CD1c-positive myeloid dendritic cell (primary cell): ENCODE measurements at regions not wholly inside any gene's neighbourhood (a gene's known extent, or its start where the extent isn't known, plus 50 kb on each side); places are given as distances from the start of the nearest gene placed in this dataset.
"Not testable (repeated sequence)": the region's sequence is repeated elsewhere in the genome, so short reads cannot be mapped to it uniquely, and the experiment has no call there.

Source experiments
- DNase-seq: peaks from one replicate; pipeline ENCODE4 v3.0.0-alpha.2; 2016; ENCODE audit errors: extremely low spot score

- DNase-seq, result no peak
Measured at GRCh38 chr1:90296327-90296726, 301.4 kb downstream of the ZNF326 start.

GRCh38 chr1:90295534-90295933, 300.6 kb downstream of the ZNF326 start:
- no peak for DNase-seq

GRCh38 chr1:90291431-90292216, 296.7 kb downstream of the ZNF326 start:
- no peak for DNase-seq

GRCh38 chr1:90282811-90283210, 287.9 kb downstream of the ZNF326 start:
- no peak for DNase-seq

- not testable (repeated sequence) for DNase-seq
Measured at GRCh38 chr1:90281886-90282285, 287.0 kb downstream of the ZNF326 start.

GRCh38 chr1:90277270-90277669, 282.4 kb downstream of the ZNF326 start:
- no peak for DNase-seq

- no peak for DNase-seq
Measured at GRCh38 chr1:90274376-90274775, 279.5 kb downstream of the ZNF326 start.

GRCh38 chr1:90273241-90273774, 278.4 kb downstream of the ZNF326 start:
- no peak for DNase-seq

GRCh38 chr1:90262791-90263190, 267.9 kb downstream of the ZNF326 start:
- DNase-seq, result no peak

- no peak for DNase-seq
Measured at GRCh38 chr1:90262286-90262685, 267.4 kb downstream of the ZNF326 start.

- DNase-seq, result no peak
Measured at GRCh38 chr1:90246069-90246468, 251.2 kb downstream of the ZNF326 start.

GRCh38 chr1:90236493-90236892, 241.6 kb downstream of the ZNF326 start:
- no peak for DNase-seq

GRCh38 chr1:90223401-90223800, 228.5 kb downstream of the ZNF326 start:
- DNase-seq, result no peak

- no peak for DNase-seq
Measured at GRCh38 chr1:90220941-90221693, 226.2 kb downstream of the ZNF326 start.

- no peak for DNase-seq
Measured at GRCh38 chr1:90220496-90220895, 225.6 kb downstream of the ZNF326 start.

- not testable (repeated sequence) for DNase-seq
Measured at GRCh38 chr1:90219166-90219871, 224.4 kb downstream of the ZNF326 start.

GRCh38 chr1:90210633-90211491, 216.0 kb downstream of the ZNF326 start:
- no peak for DNase-seq

GRCh38 chr1:90208949-90209348, 214.0 kb downstream of the ZNF326 start:
- DNase-seq, result no peak

GRCh38 chr1:90206260-90206659, 211.3 kb downstream of the ZNF326 start:
- DNase-seq, result no peak

GRCh38 chr1:90204780-90205179, 209.9 kb downstream of the ZNF326 start:
- DNase-seq, result no peak

- no peak for DNase-seq
Measured at GRCh38 chr1:90204023-90204590, 209.2 kb downstream of the ZNF326 start.
